ENCODE measurements at regions not wholly inside any gene's neighbourhood (a gene's known extent, or its start where the extent isn't known, plus 50 kb on each side); places are given as distances from the start of the nearest gene placed in this dataset.

GRCh38 chr7:17502213-17503060 lies 204.0 kb downstream of the AHR start:
- DNase-seq: no peak
- H3K36me3 Mint-ChIP-seq (ENCODE audit: low read depth): peaks cover 5% of the 10 kb centered on the region
- TF ChIP-seq CTCF (IDR thresholded peaks at IDR 0.05): no peak
- H3K9me3 Mint-ChIP-seq: no peaks in the 10 kb centered on the region
- peak overlapping the region; percentile 46 for H3K4me3 Mint-ChIP-seq
- no peaks in the 10 kb centered on the region for H3K27me3 Mint-ChIP-seq (ENCODE audit: insufficient read depth)
- peaks cover 45% of the 10 kb centered on the region for H3K4me1 Mint-ChIP-seq (ENCODE audit: low read depth)
- peak overlapping the region; percentile 63 for H3K27ac Mint-ChIP-seq

GRCh38 chr7:17506095-17506494 lies 207.6 kb downstream of the AHR start:
- Mint-ChIP-seq H3K4me1 (ENCODE audit: low read depth) (peaks cover 41% of the 10 kb centered on the region), H3K36me3 (ENCODE audit: low read depth) (no peaks in the 10 kb centered on the region), H3K27ac (no peak overlapping the region), H3K27me3 (ENCODE audit: insufficient read depth) (no peaks in the 10 kb centered on the region), H3K4me3 (no peak overlapping the region), H3K9me3 (no peaks in the 10 kb centered on the region)
- no peak for DNase-seq
- no peak for TF ChIP-seq CTCF (IDR thresholded peaks at IDR 0.05)

GRCh38 chr7:17506596-17506995 lies 208.1 kb downstream of the AHR start:
- Mint-ChIP-seq H3K9me3 (no peaks in the 10 kb centered on the region), H3K4me3 (no peak overlapping the region), H3K4me1 (ENCODE audit: low read depth) (peaks cover 40% of the 10 kb centered on the region), H3K36me3 (ENCODE audit: low read depth) (no peaks in the 10 kb centered on the region), H3K27ac (no peak overlapping the region), H3K27me3 (ENCODE audit: insufficient read depth) (no peaks in the 10 kb centered on the region)
- no peak for DNase-seq
- TF ChIP-seq CTCF (IDR thresholded peaks at IDR 0.05): no peak

- H3K9me3 Mint-ChIP-seq: no peaks in the 10 kb centered on the region
- TF ChIP-seq CTCF (IDR thresholded peaks at IDR 0.05): no peak
- no peak overlapping the region for H3K27ac Mint-ChIP-seq
- no peak overlapping the region for H3K4me3 Mint-ChIP-seq
- H3K4me1 Mint-ChIP-seq (ENCODE audit: low read depth): peaks cover 40% of the 10 kb centered on the region
- no peak for DNase-seq
- no peaks in the 10 kb centered on the region for H3K36me3 Mint-ChIP-seq (ENCODE audit: low read depth)
- no peaks in the 10 kb centered on the region for H3K27me3 Mint-ChIP-seq (ENCODE audit: insufficient read depth)
These were observed 209.3 kb downstream of the AHR start for GRCh38 chr7:17507717-17508116.

GRCh38 chr7:17512181-17512675 lies 213.8 kb downstream of the AHR start:
- no peaks in the 10 kb centered on the region for H3K36me3 Mint-ChIP-seq (ENCODE audit: low read depth)
- no peaks in the 10 kb centered on the region for H3K27me3 Mint-ChIP-seq (ENCODE audit: insufficient read depth)
- TF ChIP-seq CTCF (IDR thresholded peaks at IDR 0.05): no peak
- DNase-seq: no peak
- no peaks in the 10 kb centered on the region for H3K9me3 Mint-ChIP-seq
- H3K27ac Mint-ChIP-seq: no peak overlapping the region
- peaks cover 42% of the 10 kb centered on the region for H3K4me1 Mint-ChIP-seq (ENCODE audit: low read depth)
- no peak overlapping the region for H3K4me3 Mint-ChIP-seq

Measured in HFFc6 (cell line).